BLaER1 treated with 17β-estradiol and CSF1 and Interleukin-3, amounts not matched to agents 10 nM and 100 nM (cell line): ENCODE measurements at regions not wholly inside any gene's neighbourhood (a gene's known extent, or its start where the extent isn't known, plus 50 kb on each side); places are given as distances from the start of the nearest gene placed in this dataset.
A peak's percentile ranks its signal among the peaks of the same experiment; 100 is the strongest.
"Not testable (repeated sequence)": the region's sequence is repeated elsewhere in the genome, so short reads cannot be mapped to it uniquely, and the experiment has no call there.

Experiments used
- H3K27ac ChIP-seq, 11 experiments: shearing (Covaris generic); formaldehyde crosslinking; 2 replicates each; pipeline ENCODE4 v1.8.1; 2022
- H3K27me3 ChIP-seq, 11 experiments: shearing (Covaris generic); formaldehyde crosslinking; 2 replicates each; pipeline ENCODE4 v1.8.1; 2022
- H3K36me3 ChIP-seq, 11 experiments: shearing (Covaris generic); formaldehyde crosslinking; 2 replicates each; pipeline ENCODE4 v1.8.1; 2022
- H3K4me1 ChIP-seq, 10 experiments: shearing (Covaris generic); formaldehyde crosslinking; 2 replicates each; pipeline ENCODE4 v1.8.1; 2022
- H3K4me2 ChIP-seq, 11 experiments: shearing (Covaris generic); formaldehyde crosslinking; 2 replicates each; pipeline ENCODE4 v1.8.1; 2022
- H3K4me3 ChIP-seq, 10 experiments: shearing (Covaris generic); formaldehyde crosslinking; 2 replicates each; pipeline ENCODE4 v1.8.1; 2022
- H3K9ac ChIP-seq, 11 experiments: shearing (Covaris generic); formaldehyde crosslinking; 2 replicates each; pipeline ENCODE4 v1.8.1; 2022
- H3K9me3 ChIP-seq, 11 experiments: shearing (Covaris generic); formaldehyde crosslinking; replicated peaks in 1 of 11; 2 replicates each; pipeline ENCODE4 v1.8.1; 2022
- H4K20me1 ChIP-seq, 11 experiments: shearing (Covaris generic); formaldehyde crosslinking; 2 replicates each; pipeline ENCODE4 v1.8.1; 2022
- Cebpa-rat ChIP-seq, 11 experiments: shearing (Covaris generic); IDR thresholded peaks; 2 replicates each; pipeline ENCODE4 v1.8.1; 2022

- H3K27me3 ChIP-seq = no peaks in the 10 kb centered on the region
- H3K9me3 ChIP-seq = peaks cover 0 to 12% (median 7%) of the 10 kb centered on the region in 11 experiments; a peak in 7 of 22 replicates
- TF ChIP-seq Cebpa-rat (IDR thresholded peaks at IDR 0.05) = no peak
- no peak overlapping the region for H3K9ac ChIP-seq
- no peak overlapping the region for H3K27ac ChIP-seq
- no peaks in the 10 kb centered on the region for H4K20me1 ChIP-seq
- no peak overlapping the region for H3K4me2 ChIP-seq
- H3K4me1 ChIP-seq = peaks cover 0 to 7% (median 0%) of the 10 kb centered on the region in 10 experiments; a peak in 5 of 20 replicates
- H3K4me3 ChIP-seq = no peak overlapping the region
- no peaks in the 10 kb centered on the region for H3K36me3 ChIP-seq
Measured at GRCh38 chr7:149673006-149673405, 100.4 kb downstream of the ZNF467 start.

- Histone ChIP-seq H4K20me1 (no peaks in the 10 kb centered on the region), H3K27ac (no peak overlapping the region), H3K9ac (no peak overlapping the region), H3K9me3 (no peaks in the 10 kb centered on the region), H3K4me2 (peak overlapping the region in 2 of 11 experiments; percentile 3 to 16; a peak in 3 of 22 replicates), H3K4me1 (peaks cover 0 to 7% (median 0%) of the 10 kb centered on the region in 10 experiments; a peak in 5 of 20 replicates), H3K4me3 (no peak overlapping the region), H3K36me3 (no peaks in the 10 kb centered on the region), H3K27me3 (no peaks in the 10 kb centered on the region)
- TF ChIP-seq Cebpa-rat (IDR thresholded peaks at IDR 0.05) = no peak
Measured at GRCh38 chr7:149670288-149670687, 103.1 kb downstream of the ZNF467 start.

- Histone ChIP-seq H3K36me3 (no peaks in the 10 kb centered on the region), H3K4me1 (peaks cover 0 to 7% (median 0%) of the 10 kb centered on the region in 10 experiments; a peak in 5 of 20 replicates), H3K9me3 (peaks cover 0 to under 1% (median 0%) of the 10 kb centered on the region in 11 experiments; a peak in 3 of 22 replicates), H3K27me3 (no peaks in the 10 kb centered on the region), H4K20me1 (no peaks in the 10 kb centered on the region), H3K9ac (no peak overlapping the region), H3K4me2 (no peak overlapping the region), H3K27ac (no peak overlapping the region), H3K4me3 (no peak overlapping the region)
- no peak for TF ChIP-seq Cebpa-rat (IDR thresholded peaks at IDR 0.05)
Measured at GRCh38 chr7:149669121-149669818, 104.1 kb downstream of the ZNF467 start.

- H4K20me1 ChIP-seq = no peaks in the 10 kb centered on the region
- peaks cover 0 to 7% (median 0%) of the 10 kb centered on the region in 10 experiments; a peak in 5 of 20 replicates for H3K4me1 ChIP-seq
- H3K9ac ChIP-seq = no peak overlapping the region
- no peaks in the 10 kb centered on the region for H3K27me3 ChIP-seq
- no peak overlapping the region for H3K4me2 ChIP-seq
- TF ChIP-seq Cebpa-rat (IDR thresholded peaks at IDR 0.05) = no peak
- H3K36me3 ChIP-seq = no peaks in the 10 kb centered on the region
- no peak overlapping the region for H3K27ac ChIP-seq
- H3K4me3 ChIP-seq = no peak overlapping the region
- H3K9me3 ChIP-seq = peaks cover 12 to 20% (median 17%) of the 10 kb centered on the region in 11 experiments
Measured at GRCh38 chr7:149666360-149666945, 106.9 kb downstream of the ZNF467 start.

- not testable (repeated sequence) for H3K4me1 ChIP-seq, H3K4me2 ChIP-seq, H3K36me3 ChIP-seq, H3K9ac ChIP-seq, H3K27ac ChIP-seq, H3K27me3 ChIP-seq, H4K20me1 ChIP-seq, H3K4me3 ChIP-seq
- H3K9me3 ChIP-seq = peaks cover 16 to 29% (median 20%) of the 10 kb centered on the region in 11 experiments
Measured at GRCh38 chr7:149665618-149666017, 107.8 kb downstream of the ZNF467 start.

- Histone ChIP-seq H3K4me3 (no peak overlapping the region), H3K9ac (no peak overlapping the region), H4K20me1 (no peaks in the 10 kb centered on the region), H3K4me1 (peaks cover 0 to under 1% (median 0%) of the 10 kb centered on the region in 10 experiments; a peak in 2 of 20 replicates), H3K27me3 (no peaks in the 10 kb centered on the region), H3K27ac (no peak overlapping the region), H3K36me3 (no peaks in the 10 kb centered on the region), H3K4me2 (no peak overlapping the region), H3K9me3 (peaks cover 16 to 36% (median 26%) of the 10 kb centered on the region in 11 experiments)
- no peak for TF ChIP-seq Cebpa-rat (IDR thresholded peaks at IDR 0.05)
Measured at GRCh38 chr7:149664666-149665065, 108.7 kb downstream of the ZNF467 start.

- Histone ChIP-seq H3K27ac (no peak overlapping the region), H3K4me2 (no peak overlapping the region), H3K4me1 (no peaks in the 10 kb centered on the region), H3K9me3 (peaks cover 16 to 36% (median 26%) of the 10 kb centered on the region in 11 experiments), H3K36me3 (no peaks in the 10 kb centered on the region), H3K4me3 (no peak overlapping the region), H3K27me3 (no peaks in the 10 kb centered on the region), H4K20me1 (no peaks in the 10 kb centered on the region), H3K9ac (no peak overlapping the region)
- TF ChIP-seq Cebpa-rat (IDR thresholded peaks at IDR 0.05) = no peak
Measured at GRCh38 chr7:149664176-149664575, 109.2 kb downstream of the ZNF467 start.

DNA sequence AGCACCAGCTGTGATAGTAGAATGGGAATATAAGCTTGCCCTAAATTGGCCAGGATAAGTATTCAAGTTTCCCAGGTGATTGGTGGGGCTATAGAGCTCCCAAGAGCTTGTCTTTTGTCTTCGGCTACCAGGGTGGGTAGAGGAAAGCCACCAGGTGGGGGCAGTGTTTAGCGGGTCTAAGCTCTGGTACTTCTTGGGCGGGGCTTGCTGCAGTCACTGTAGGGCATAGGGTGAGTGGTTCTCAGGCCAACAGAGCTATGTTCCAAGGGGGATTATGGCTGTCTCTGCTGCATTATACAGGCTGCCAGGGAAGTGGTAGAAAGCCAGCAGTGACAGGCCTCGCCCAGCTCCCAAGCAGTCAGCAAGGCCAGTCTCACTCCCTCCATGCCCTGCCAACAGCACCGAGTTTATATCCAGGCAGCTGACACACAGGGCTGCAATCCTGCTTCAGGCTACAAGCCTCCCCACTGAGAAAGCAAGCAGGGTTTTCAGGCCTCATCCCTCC lies 110.7 kb downstream of the ZNF467 start:
- Histone ChIP-seq H3K4me1 (no peaks in the 10 kb centered on the region), H3K4me3 (no peak overlapping the region), H3K9me3 (peaks cover 16 to 36% (median 26%) of the 10 kb centered on the region in 11 experiments), H3K27me3 (no peaks in the 10 kb centered on the region), H3K4me2 (no peak overlapping the region), H3K36me3 (no peaks in the 10 kb centered on the region), H3K27ac (no peak overlapping the region), H4K20me1 (no peaks in the 10 kb centered on the region), H3K9ac (no peak overlapping the region)
- TF ChIP-seq Cebpa-rat (IDR thresholded peaks at IDR 0.05) = no peak

GRCh38 chr7:149655784-149656183 lies 117.6 kb downstream of the ZNF467 start:
- no peak overlapping the region for H3K4me2 ChIP-seq
- no peaks in the 10 kb centered on the region for H3K27me3 ChIP-seq
- H3K36me3 ChIP-seq = no peaks in the 10 kb centered on the region
- H3K9me3 ChIP-seq = peaks cover 28 to 48% (median 42%) of the 10 kb centered on the region in 11 experiments
- H3K27ac ChIP-seq = no peak overlapping the region
- no peak overlapping the region for H3K4me3 ChIP-seq
- H3K9ac ChIP-seq = no peak overlapping the region
- no peaks in the 10 kb centered on the region for H3K4me1 ChIP-seq
- H4K20me1 ChIP-seq = no peaks in the 10 kb centered on the region
- no peak for TF ChIP-seq Cebpa-rat (IDR thresholded peaks at IDR 0.05)
